Left lung (tissue), 4 donors: ENCODE measurements at regions not wholly inside any gene's neighbourhood (a gene's known extent, or its start where the extent isn't known, plus 50 kb on each side); places are given as distances from the start of the nearest gene placed in this dataset.

Experiments used
- ATAC-seq: fragments of 200-7000 bp; cut with Tn5 transposase; one replicate; pipeline ENCODE4 v1.9.1; 2020; ENCODE audit warnings: moderate library complexity
- DNase-seq, 4 donors: peaks; one replicate each; pipeline ENCODE4 v3.0.0-alpha.2; 2013 to 2020
- H3K27ac ChIP-seq, 2 donors: fragments of 200-600 bp; sonication (generic) in 1 of 2; one replicate each; pipeline versions ENCODE4 v1.5.0 to v1.8.0; 2020 to 2021
- H3K27me3 ChIP-seq, 2 donors: fragments of 200-600 bp; sonication (generic) in 1 of 2; one replicate each; pipeline versions ENCODE4 v1.5.0 to v1.8.0; 2020 to 2021
- H3K36me3 ChIP-seq, 2 donors: fragments of 200-600 bp; sonication (generic) in 1 of 2; one replicate each; pipeline versions ENCODE4 v1.5.0 to v1.8.0; 2020 to 2021
- H3K4me1 ChIP-seq, 2 donors: fragments of 200-600 bp; one replicate each; pipeline ENCODE4 v1.8.0; 2021
- H3K4me3 ChIP-seq, 2 donors: fragments of 200-600 bp; sonication (generic) in 1 of 2; one replicate each; pipeline versions ENCODE4 v1.5.0 to v1.8.0; 2020 to 2021; ENCODE audit warnings: mild to moderate bottlenecking in 1 of 2
- H3K9me3 ChIP-seq, 2 donors: fragments of 200-600 bp; sonication (generic) in 1 of 2; one replicate each; pipeline versions ENCODE4 v1.5.0 to v1.8.0; 2020 to 2021
- intact Hi-C, 2 donors: fragments of 100-400 bp; cut with DNase I; formaldehyde crosslinking; loops; one replicate each; pipeline versions ENCODE4 v1.11.2 to v1.14.2; 2022
- TF ChIP-seq, protein P1 (sequence below), 2 donors: fragments of 200-600 bp; sonication (generic) in 1 of 2; IDR thresholded peaks; one replicate each; pipeline versions ENCODE4 v1.5.0 to v1.8.0; 2021; ENCODE audit warnings: antibody characterized with exemption in 2 of 2
- donor health status: DM: no; HTN: yes; CAD: no.
- donor health status: DM: no; HTN: no; CAD: no.

DNA sequence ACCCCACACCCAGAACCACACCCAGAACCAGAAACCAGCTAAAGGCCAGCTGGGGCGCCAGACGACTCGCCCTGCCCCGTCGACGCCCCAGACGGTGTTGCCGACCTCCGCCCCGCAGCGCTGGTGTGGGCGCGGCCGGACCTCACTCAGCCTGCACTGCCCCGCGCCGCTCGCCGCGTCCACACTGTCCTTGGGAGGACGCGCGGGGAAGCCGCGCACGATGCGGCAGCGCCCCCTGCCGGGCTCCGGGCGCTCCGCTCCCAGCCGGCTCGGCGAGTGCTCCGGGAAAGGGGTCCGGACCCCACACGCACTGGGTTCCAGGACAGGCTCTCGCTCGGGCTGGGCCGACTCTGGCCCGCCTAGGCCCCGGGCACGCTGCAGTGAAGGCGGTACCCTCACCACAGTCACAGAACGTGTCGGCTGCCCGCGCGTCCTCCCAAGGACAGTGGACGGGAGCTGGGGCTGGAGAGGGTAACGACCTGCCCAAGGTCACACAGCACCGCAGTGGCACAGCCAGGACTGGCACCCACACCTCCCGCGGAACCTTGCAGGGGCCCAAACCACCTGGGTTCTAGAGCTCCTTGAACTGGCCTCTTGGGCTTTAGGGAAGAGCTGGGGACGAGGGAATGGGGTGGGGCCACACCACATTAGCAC, 90.2 kb downstream of the DMRTA2 start:
- TF ChIP-seq, protein P1, sequence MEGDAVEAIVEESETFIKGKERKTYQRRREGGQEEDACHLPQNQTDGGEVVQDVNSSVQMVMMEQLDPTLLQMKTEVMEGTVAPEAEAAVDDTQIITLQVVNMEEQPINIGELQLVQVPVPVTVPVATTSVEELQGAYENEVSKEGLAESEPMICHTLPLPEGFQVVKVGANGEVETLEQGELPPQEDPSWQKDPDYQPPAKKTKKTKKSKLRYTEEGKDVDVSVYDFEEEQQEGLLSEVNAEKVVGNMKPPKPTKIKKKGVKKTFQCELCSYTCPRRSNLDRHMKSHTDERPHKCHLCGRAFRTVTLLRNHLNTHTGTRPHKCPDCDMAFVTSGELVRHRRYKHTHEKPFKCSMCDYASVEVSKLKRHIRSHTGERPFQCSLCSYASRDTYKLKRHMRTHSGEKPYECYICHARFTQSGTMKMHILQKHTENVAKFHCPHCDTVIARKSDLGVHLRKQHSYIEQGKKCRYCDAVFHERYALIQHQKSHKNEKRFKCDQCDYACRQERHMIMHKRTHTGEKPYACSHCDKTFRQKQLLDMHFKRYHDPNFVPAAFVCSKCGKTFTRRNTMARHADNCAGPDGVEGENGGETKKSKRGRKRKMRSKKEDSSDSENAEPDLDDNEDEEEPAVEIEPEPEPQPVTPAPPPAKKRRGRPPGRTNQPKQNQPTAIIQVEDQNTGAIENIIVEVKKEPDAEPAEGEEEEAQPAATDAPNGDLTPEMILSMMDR (IDR thresholded peaks at IDR 0.05) = peak; percentile 78 to 85
- Histone ChIP-seq H3K9me3 (no peaks in the 10 kb centered on the region), H3K27me3 (peaks cover 0 to 70% of the 10 kb centered on the region in 2 donors), H3K27ac (no peak overlapping the region), H3K4me1 (peaks cover 0 to 11% of the 10 kb centered on the region in 2 donors), H3K4me3 (peak overlapping the region; percentile 33 to 35), H3K36me3 (no peaks in the 10 kb centered on the region)
- ATAC-seq (peak; percentile 98), DNase-seq (peak in 3 of 4 donors; percentile 38 to 91 (median 61))
- intact Hi-C loops = no loop called here

DNA sequence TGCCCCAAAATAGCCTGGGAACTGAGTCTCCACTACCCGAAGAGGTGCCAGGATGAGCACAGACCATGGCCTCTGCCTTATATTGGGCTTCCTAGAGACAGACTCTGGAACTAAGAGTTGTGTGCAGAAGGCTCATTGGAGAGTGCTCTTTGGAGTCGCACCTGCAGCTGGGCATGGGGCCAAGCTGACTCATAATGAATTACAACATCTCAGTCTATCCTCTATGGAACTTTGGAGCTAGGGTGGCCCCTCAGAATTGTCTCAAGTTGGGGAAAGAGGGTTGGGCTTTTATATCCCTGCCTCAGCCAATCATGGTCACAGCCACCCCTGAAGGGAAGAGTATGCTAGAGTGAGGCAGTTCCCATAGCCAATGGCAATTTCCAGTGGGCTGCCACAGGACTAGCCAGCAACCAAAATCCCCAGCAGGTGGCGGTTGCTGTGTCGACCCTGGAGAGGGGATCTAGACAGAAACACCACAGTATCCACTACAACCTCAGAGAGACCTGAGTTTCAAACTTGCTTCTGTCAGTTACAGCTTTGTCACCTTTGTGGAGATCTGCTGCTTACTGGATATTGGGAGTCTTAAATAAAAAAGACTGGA, 93.8 kb downstream of the DMRTA2 start:
- no peak overlapping the region for H3K4me3 ChIP-seq
- no peaks in the 10 kb centered on the region for H3K9me3 ChIP-seq
- TF ChIP-seq, protein P1 (IDR thresholded peaks at IDR 0.05) = no peak
- no peak overlapping the region for H3K27ac ChIP-seq
- intact Hi-C loops = no loop called here
- no peak for DNase-seq
- H3K36me3 ChIP-seq = no peaks in the 10 kb centered on the region
- H3K4me1 ChIP-seq = peaks cover 0 to 11% of the 10 kb centered on the region in 2 donors
- ATAC-seq = no peak
- peaks cover 0 to 58% of the 10 kb centered on the region in 2 donors for H3K27me3 ChIP-seq

DNA sequence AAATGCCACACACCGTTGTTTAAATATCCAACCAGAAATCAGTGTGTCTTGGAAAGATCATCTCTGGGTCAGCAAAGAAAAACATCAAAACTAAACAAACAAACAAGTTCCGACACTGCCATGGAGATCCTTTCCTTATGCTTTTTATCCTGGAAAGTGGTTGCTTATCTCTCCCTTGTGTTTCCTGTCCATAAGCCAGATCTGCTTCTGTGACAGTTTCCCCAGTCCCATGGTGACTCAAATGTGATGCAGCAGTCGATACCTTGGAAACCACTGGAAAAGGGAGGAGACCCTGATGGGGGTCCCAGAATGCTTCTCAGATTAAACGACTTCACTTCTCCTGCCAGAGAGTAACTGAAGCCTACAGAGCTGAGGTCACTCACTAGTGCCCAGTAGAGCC, 94.7 kb downstream of the DMRTA2 start:
- ATAC-seq (no peak), DNase-seq (no peak)
- H3K4me3 ChIP-seq = no peak overlapping the region
- H3K4me1 ChIP-seq = peaks cover 0 to 8% of the 10 kb centered on the region in 2 donors
- H3K27me3 ChIP-seq = peaks cover 0 to 49% of the 10 kb centered on the region in 2 donors
- intact Hi-C loops = no loop called here
- H3K9me3 ChIP-seq = no peaks in the 10 kb centered on the region
- TF ChIP-seq, protein P1 (IDR thresholded peaks at IDR 0.05) = no peak
- no peak overlapping the region for H3K27ac ChIP-seq
- no peaks in the 10 kb centered on the region for H3K36me3 ChIP-seq

DNA sequence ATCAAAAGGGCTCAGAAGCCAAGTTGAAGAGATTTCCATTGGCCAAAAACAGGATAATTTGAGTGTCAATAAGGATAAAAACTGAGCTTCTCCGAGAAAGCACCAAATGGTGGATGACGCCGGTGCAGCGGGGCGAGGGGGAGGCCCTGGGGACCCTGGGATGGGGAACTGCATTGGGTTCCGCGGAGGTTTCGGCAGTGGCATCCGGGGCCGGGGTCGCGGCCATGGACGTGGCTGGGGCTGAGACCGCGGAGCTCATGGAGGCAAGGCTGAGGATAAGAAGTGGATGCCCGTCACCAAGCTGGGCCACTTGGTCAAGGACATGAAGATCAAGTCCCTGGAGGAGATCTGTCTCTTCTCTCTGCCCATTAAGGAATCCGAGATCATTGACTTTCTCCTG, 97.2 kb downstream of the DMRTA2 start:
- Histone ChIP-seq H3K36me3 (no peaks in the 10 kb centered on the region), H3K4me1 (no peaks in the 10 kb centered on the region), H3K4me3 (no peak overlapping the region), H3K27me3 (peaks cover 0 to 24% of the 10 kb centered on the region in 2 donors), H3K27ac (no peak overlapping the region), H3K9me3 (no peaks in the 10 kb centered on the region)
- ATAC-seq (no peak), DNase-seq (no peak)
- TF ChIP-seq, protein P1 (IDR thresholded peaks at IDR 0.05) = no peak
- intact Hi-C loops = no loop called here

DNA sequence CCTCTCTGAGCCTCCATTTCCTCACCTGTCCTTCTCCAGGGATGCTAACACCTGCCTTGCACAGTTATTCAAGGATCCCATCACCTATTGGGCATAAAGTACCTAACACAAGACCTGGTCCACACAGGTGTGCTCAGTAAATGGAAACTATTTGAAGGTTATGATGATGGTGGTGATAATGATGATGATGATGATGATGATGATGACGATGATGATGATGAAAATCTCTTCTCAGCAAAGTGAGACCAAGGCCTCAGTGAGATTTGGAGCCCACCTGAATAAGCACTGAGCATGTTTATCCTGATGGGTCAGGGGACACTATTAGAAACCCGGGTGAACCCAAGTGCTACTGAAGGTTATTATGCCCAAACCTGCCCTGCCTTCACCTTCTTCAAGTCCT, 100.7 kb downstream of the DMRTA2 start:
- intact Hi-C loops = no loop called here
- no peak overlapping the region for H3K27ac ChIP-seq
- no peak for ATAC-seq
- peaks cover 0 to 5% of the 10 kb centered on the region in 2 donors for H3K27me3 ChIP-seq
- no peaks in the 10 kb centered on the region for H3K9me3 ChIP-seq
- TF ChIP-seq, protein P1 (IDR thresholded peaks at IDR 0.05) = no peak
- DNase-seq = no peak
- H3K4me1 ChIP-seq = no peaks in the 10 kb centered on the region
- H3K36me3 ChIP-seq = no peaks in the 10 kb centered on the region
- H3K4me3 ChIP-seq = no peak overlapping the region
